ENCODE measurements at regions not wholly inside any gene's neighbourhood (a gene's known extent, or its start where the extent isn't known, plus 50 kb on each side); places are given as distances from the start of the nearest gene placed in this dataset.

DNA sequence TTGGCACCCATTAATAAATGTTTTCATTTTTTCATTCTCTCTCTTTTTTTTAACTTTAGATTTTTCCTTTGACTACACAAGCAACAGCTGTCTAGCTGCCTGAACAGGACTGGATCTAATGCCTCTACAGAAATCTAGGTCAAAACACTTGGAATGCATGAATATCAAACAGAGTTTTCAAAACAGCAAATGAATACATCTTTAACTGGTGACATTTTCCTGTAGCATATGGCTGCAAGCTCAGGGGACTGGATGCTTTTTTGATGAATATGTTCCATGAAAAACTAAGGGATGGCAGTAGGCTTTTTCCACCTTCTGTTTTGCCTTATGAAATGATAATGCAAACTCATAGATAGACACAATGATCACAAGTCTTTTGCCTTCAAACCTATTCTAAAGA is 661.7 kb downstream of the MCTP2 start:
- Histone ChIP-seq H3F3A (ENCODE audit: insufficient read depth, low read length) (no peaks in the 10 kb centered on the region), H3K4me1 (ENCODE audit: insufficient read depth, low read length, severe bottlenecking) (no peaks in the 10 kb centered on the region), H3K9ac (ENCODE audit: low read length) (no peak overlapping the region), H3K79me2 (ENCODE audit: insufficient read depth, low read length) (no peaks in the 10 kb centered on the region), H3K4me3 (ENCODE audit: low read depth, low read length, poor library complexity, severe bottlenecking) (no peak overlapping the region), H3K4me2 (ENCODE audit: low read length) (no peak overlapping the region), H4K20me1 (ENCODE audit: insufficient read depth, low read length) (no peaks in the 10 kb centered on the region), H2AFZ (ENCODE audit: low read length) (no peak overlapping the region), H3K9me2 (ENCODE audit: low read depth, low read length) (no peaks in the 10 kb centered on the region), H3K9me3 (ENCODE audit: low read length) (no peaks in the 10 kb centered on the region), H3K27me3 (ENCODE audit: insufficient read depth, low read length) (no peaks in the 10 kb centered on the region), H3K27ac (ENCODE audit: low read depth, low read length, poor library complexity, severe bottlenecking) (no peak overlapping the region), H3K36me3 (ENCODE audit: insufficient read depth, low read length) (no peaks in the 10 kb centered on the region)
- TF ChIP-seq EZH2 (IDR thresholded peaks at IDR 0.05; ENCODE audit: borderline replicate concordance, low read length): no peak
- TF ChIP-seq, protein P1, sequence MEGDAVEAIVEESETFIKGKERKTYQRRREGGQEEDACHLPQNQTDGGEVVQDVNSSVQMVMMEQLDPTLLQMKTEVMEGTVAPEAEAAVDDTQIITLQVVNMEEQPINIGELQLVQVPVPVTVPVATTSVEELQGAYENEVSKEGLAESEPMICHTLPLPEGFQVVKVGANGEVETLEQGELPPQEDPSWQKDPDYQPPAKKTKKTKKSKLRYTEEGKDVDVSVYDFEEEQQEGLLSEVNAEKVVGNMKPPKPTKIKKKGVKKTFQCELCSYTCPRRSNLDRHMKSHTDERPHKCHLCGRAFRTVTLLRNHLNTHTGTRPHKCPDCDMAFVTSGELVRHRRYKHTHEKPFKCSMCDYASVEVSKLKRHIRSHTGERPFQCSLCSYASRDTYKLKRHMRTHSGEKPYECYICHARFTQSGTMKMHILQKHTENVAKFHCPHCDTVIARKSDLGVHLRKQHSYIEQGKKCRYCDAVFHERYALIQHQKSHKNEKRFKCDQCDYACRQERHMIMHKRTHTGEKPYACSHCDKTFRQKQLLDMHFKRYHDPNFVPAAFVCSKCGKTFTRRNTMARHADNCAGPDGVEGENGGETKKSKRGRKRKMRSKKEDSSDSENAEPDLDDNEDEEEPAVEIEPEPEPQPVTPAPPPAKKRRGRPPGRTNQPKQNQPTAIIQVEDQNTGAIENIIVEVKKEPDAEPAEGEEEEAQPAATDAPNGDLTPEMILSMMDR (IDR thresholded peaks at IDR 0.05; ENCODE audit: low read length): no peak

DNA sequence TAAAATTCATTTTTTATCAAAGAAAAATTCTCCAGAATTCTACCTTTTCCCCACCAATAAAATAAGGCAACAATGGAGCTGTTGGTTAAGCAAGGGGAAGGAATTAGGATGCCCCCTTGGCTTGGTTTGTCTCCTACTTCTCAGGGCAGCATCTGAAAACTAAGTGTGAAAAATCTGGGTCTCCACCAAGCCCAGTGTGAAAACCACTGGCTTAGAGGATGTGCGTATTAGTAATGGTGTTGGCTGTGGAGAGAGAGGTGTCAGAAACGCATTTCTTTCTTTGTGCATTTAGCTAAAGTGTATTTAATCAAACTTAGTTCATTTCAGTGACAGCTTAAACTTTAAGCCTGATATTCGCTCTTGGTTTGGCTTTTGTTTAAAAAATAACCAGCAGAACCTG is 662.7 kb downstream of the MCTP2 start:
- Histone ChIP-seq H3K27me3 (ENCODE audit: insufficient read depth, low read length) (no peaks in the 10 kb centered on the region), H3K4me3 (ENCODE audit: low read depth, low read length, poor library complexity, severe bottlenecking) (no peak overlapping the region), H3F3A (ENCODE audit: insufficient read depth, low read length) (no peaks in the 10 kb centered on the region), H3K79me2 (ENCODE audit: insufficient read depth, low read length) (no peaks in the 10 kb centered on the region), H3K9me3 (ENCODE audit: low read length) (no peaks in the 10 kb centered on the region), H3K9ac (ENCODE audit: low read length) (no peak overlapping the region), H3K27ac (ENCODE audit: low read depth, low read length, poor library complexity, severe bottlenecking) (no peak overlapping the region), H3K4me2 (ENCODE audit: low read length) (no peak overlapping the region), H2AFZ (ENCODE audit: low read length) (no peak overlapping the region), H4K20me1 (ENCODE audit: insufficient read depth, low read length) (no peaks in the 10 kb centered on the region), H3K36me3 (ENCODE audit: insufficient read depth, low read length) (no peaks in the 10 kb centered on the region), H3K4me1 (ENCODE audit: insufficient read depth, low read length, severe bottlenecking) (no peaks in the 10 kb centered on the region), H3K9me2 (ENCODE audit: low read depth, low read length) (no peaks in the 10 kb centered on the region)
- TF ChIP-seq, protein P1 (IDR thresholded peaks at IDR 0.05; ENCODE audit: low read length): no peak
- TF ChIP-seq EZH2 (IDR thresholded peaks at IDR 0.05; ENCODE audit: borderline replicate concordance, low read length): no peak

- Histone ChIP-seq H4K20me1 (ENCODE audit: insufficient read depth, low read length) (no peaks in the 10 kb centered on the region), H3F3A (ENCODE audit: insufficient read depth, low read length) (no peaks in the 10 kb centered on the region), H3K36me3 (ENCODE audit: insufficient read depth, low read length) (no peaks in the 10 kb centered on the region), H3K27ac (ENCODE audit: low read depth, low read length, poor library complexity, severe bottlenecking) (no peak overlapping the region), H3K27me3 (ENCODE audit: insufficient read depth, low read length) (no peaks in the 10 kb centered on the region), H3K9ac (ENCODE audit: low read length) (no peak overlapping the region), H3K79me2 (ENCODE audit: insufficient read depth, low read length) (no peaks in the 10 kb centered on the region), H3K4me1 (ENCODE audit: insufficient read depth, low read length, severe bottlenecking) (no peaks in the 10 kb centered on the region), H3K4me3 (ENCODE audit: low read depth, low read length, poor library complexity, severe bottlenecking) (no peak overlapping the region), H3K9me2 (ENCODE audit: low read depth, low read length) (no peaks in the 10 kb centered on the region), H3K9me3 (ENCODE audit: low read length) (no peaks in the 10 kb centered on the region), H2AFZ (ENCODE audit: low read length) (no peak overlapping the region), H3K4me2 (ENCODE audit: low read length) (no peak overlapping the region)
- TF ChIP-seq, protein P1 (IDR thresholded peaks at IDR 0.05; ENCODE audit: low read length): no peak
- no peak for TF ChIP-seq EZH2 (IDR thresholded peaks at IDR 0.05; ENCODE audit: borderline replicate concordance, low read length)
These were observed 678.1 kb downstream of the MCTP2 start for GRCh38 chr15:94909510-94909909.
